Hepatocyte (in vitro differentiated cells): ENCODE measurements at regions not wholly inside any gene's neighbourhood (a gene's known extent, or its start where the extent isn't known, plus 50 kb on each side); places are given as distances from the start of the nearest gene placed in this dataset.
"Not testable (repeated sequence)": the region's sequence is repeated elsewhere in the genome, so short reads cannot be mapped to it uniquely, and the experiment has no call there.

Experiments used
- DNase-seq: peaks from one replicate; pipeline ENCODE4 v3.0.0-alpha.2; 2016; ENCODE audit warnings: low spot score
- H2AFZ ChIP-seq: fragments of 200-600 bp; sonication (generic); 2 replicates; pipeline ENCODE4 v1.6.0; 2016; ENCODE audit warnings: antibody characterized with exemption, mild to moderate bottlenecking
- H3K27ac ChIP-seq: fragments of 200-600 bp; sonication (generic); 2 replicates; pipeline ENCODE4 v1.5.1; 2016; ENCODE audit warnings: mild to moderate bottlenecking
- H3K27me3 ChIP-seq: fragments of 200-600 bp; sonication (generic); 2 replicates; pipeline ENCODE4 v1.6.1; 2016
- H3K36me3 ChIP-seq: fragments of 200-600 bp; sonication (generic); replicated peaks from 2 replicates; pipeline ENCODE4 v1.5.1; 2016; ENCODE audit warnings: low read depth; ENCODE audit not compliant: insufficient read depth
- H3K4me1 ChIP-seq: fragments of 200-600 bp; sonication (generic); 2 replicates; pipeline ENCODE4 v1.5.1; 2016; ENCODE audit warnings: mild to moderate bottlenecking, moderate library complexity; ENCODE audit not compliant: insufficient read depth
- H3K4me2 ChIP-seq: fragments of 200-600 bp; sonication (generic); 2 replicates; pipeline ENCODE4 v1.6.0; 2016
- H3K4me3 ChIP-seq: fragments of 200-600 bp; sonication (generic); 2 replicates; pipeline ENCODE4 v1.5.1; 2016; ENCODE audit warnings: mild to moderate bottlenecking
- H3K79me2 ChIP-seq: fragments of 200-600 bp; sonication (generic); 2 replicates; pipeline ENCODE4 v1.6.0; 2017; ENCODE audit warnings: mild to moderate bottlenecking
- H3K9me2 ChIP-seq: fragments of 200-600 bp; sonication (generic); replicated peaks from 2 replicates; pipeline ENCODE4 v1.6.0; 2017; ENCODE audit warnings: mild to moderate bottlenecking; ENCODE audit not compliant: insufficient read depth
- H3K9me3 ChIP-seq: fragments of 200-600 bp; sonication (generic); 2 replicates; pipeline ENCODE4 v1.5.1; 2016; ENCODE audit warnings: low read depth, mild to moderate bottlenecking
- H4K20me1 ChIP-seq: fragments of 200-600 bp; sonication (generic); 2 replicates; pipeline ENCODE4 v1.6.0; 2016; ENCODE audit warnings: mild to moderate bottlenecking; ENCODE audit not compliant: insufficient read depth, poor library complexity, severe bottlenecking
- EZH2 ChIP-seq: fragments of 200-600 bp; sonication (generic); IDR thresholded peaks from 2 replicates; pipeline ENCODE4 v1.6.1; 2016; ENCODE audit warnings: antibody characterized with exemption, mild to moderate bottlenecking, borderline replicate concordance
- EZH2phosphoT487 ChIP-seq: fragments of 200-600 bp; sonication (generic); IDR thresholded peaks from one replicate; pipeline ENCODE4 v1.6.1; 2018; ENCODE audit warnings: antibody characterized with exemption, mild to moderate bottlenecking, low read depth, moderate library complexity; ENCODE audit not compliant: unreplicated experiment, severe bottlenecking
- WGBS: methylation state at CpG from one replicate; pipeline ENCODE4 v1.1.6; 2016; ENCODE audit warnings: low lambda C conversion rate; ENCODE audit errors: missing lambda C conversion rate; 5-methylcytosine and 5-hydroxymethylcytosine counted together
- TF ChIP-seq, protein P1 (sequence below): fragments of 200-600 bp; sonication (generic); IDR thresholded peaks from 2 replicates; pipeline ENCODE4 v1.5.1; 2016; ENCODE audit warnings: antibody characterized with exemption, mild to moderate bottlenecking; ENCODE audit not compliant: poor library complexity

DNA sequence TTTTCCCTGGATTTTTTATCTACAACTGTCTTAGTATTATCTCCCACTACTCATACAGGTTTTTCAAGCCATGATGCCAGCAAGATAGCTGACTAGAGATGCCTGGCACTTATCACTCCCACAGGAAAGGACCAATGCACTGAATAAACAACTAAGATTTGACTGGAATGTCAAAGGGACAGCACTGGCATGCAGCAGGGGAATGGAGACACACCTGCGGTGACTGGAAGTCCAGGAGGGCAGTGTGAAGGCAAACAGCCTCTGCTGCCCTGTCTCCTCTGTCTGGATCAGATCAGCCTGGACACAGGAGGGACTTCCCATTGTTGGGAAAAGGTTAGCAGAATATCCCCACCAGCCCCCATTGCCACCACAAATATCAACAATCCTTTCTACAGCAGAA lies 85.1 kb downstream of the TMEM237 start:
- Histone ChIP-seq H2AFZ (no peak overlapping the region), H3K4me1 (no peaks in the 10 kb centered on the region), H3K36me3 (no peaks in the 10 kb centered on the region), H3K9me2 (no peaks in the 10 kb centered on the region), H3K27me3 (no peaks in the 10 kb centered on the region), H3K27ac (no peak overlapping the region), H3K4me3 (no peak overlapping the region), H3K4me2 (no peak overlapping the region), H3K79me2 (no peaks in the 10 kb centered on the region), H4K20me1 (no peaks in the 10 kb centered on the region), H3K9me3 (no peaks in the 10 kb centered on the region)
- TF ChIP-seq EZH2phosphoT487 (no peak), EZH2 (no peak)
- TF ChIP-seq, protein P1, sequence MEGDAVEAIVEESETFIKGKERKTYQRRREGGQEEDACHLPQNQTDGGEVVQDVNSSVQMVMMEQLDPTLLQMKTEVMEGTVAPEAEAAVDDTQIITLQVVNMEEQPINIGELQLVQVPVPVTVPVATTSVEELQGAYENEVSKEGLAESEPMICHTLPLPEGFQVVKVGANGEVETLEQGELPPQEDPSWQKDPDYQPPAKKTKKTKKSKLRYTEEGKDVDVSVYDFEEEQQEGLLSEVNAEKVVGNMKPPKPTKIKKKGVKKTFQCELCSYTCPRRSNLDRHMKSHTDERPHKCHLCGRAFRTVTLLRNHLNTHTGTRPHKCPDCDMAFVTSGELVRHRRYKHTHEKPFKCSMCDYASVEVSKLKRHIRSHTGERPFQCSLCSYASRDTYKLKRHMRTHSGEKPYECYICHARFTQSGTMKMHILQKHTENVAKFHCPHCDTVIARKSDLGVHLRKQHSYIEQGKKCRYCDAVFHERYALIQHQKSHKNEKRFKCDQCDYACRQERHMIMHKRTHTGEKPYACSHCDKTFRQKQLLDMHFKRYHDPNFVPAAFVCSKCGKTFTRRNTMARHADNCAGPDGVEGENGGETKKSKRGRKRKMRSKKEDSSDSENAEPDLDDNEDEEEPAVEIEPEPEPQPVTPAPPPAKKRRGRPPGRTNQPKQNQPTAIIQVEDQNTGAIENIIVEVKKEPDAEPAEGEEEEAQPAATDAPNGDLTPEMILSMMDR, result no peak
- DNase-seq, result peak; percentile 23
- WGBS, result 46% methylated on average over 1 of the region's 1 CpG

DNA sequence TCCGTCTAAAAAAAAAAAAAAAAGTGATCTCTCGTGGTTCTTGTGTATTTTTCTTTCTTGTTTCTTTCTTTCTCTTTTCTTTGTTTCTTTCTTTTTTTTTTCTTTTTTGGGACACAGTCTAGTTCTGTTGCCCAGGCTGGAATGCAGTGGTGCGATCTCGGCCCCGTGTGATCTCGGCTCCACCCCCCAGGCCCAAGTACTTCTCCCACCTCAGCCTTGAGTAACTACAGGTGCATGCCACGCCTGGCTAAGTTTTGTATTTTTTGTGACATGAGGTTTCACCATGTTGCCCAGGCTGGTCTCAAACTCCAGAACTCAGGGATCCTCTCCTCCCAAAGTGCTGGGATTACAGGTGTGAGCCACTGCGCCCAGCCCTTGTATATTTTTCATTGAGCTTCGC lies 91.4 kb downstream of the TMEM237 start:
- WGBS, result 82% methylated on average over 9 of the region's 9 CpGs
- no peaks in the 10 kb centered on the region for H3K36me3 ChIP-seq
- H3K27ac ChIP-seq, result no peak overlapping the region
- DNase-seq, result no peak
- TF ChIP-seq EZH2, result no peak
- TF ChIP-seq, protein P1, result no peak
- no peak for TF ChIP-seq EZH2phosphoT487
- H3K9me3 ChIP-seq, result no peaks in the 10 kb centered on the region
- H3K9me2 ChIP-seq, result no peaks in the 10 kb centered on the region
- no peak overlapping the region for H3K4me2 ChIP-seq
- H3K79me2 ChIP-seq, result no peaks in the 10 kb centered on the region
- H3K27me3 ChIP-seq, result no peaks in the 10 kb centered on the region
- H3K4me1 ChIP-seq, result no peaks in the 10 kb centered on the region
- H4K20me1 ChIP-seq, result no peaks in the 10 kb centered on the region
- no peak overlapping the region for H3K4me3 ChIP-seq
- no peak overlapping the region for H2AFZ ChIP-seq

DNA sequence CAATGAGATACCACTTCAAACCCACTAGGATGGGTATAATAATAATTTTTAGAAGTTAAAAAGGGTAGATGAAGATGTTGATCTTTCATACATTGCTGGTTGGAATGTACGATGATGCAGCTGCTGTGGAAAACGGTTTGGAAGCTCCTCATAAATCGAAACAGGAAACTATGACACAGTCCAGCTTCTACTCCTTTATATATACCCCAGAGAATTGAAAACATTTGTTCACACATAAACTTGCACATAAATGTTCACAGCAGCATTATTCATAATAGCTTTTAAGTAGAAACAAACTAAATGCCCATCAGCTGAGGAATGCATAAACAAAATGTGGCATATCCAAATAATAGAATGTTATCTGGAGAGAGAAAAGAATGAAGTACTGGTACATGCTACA lies 95.0 kb downstream of the STRADB start:
- Histone ChIP-seq H3K36me3 (no peaks in the 10 kb centered on the region), H3K27ac (no peak overlapping the region), H3K79me2 (no peaks in the 10 kb centered on the region), H2AFZ (no peak overlapping the region), H3K4me2 (peak overlapping the region; percentile 43), H3K9me3 (no peaks in the 10 kb centered on the region), H4K20me1 (no peaks in the 10 kb centered on the region), H3K4me1 (no peaks in the 10 kb centered on the region), H3K4me3 (no peak overlapping the region), H3K9me2 (no peaks in the 10 kb centered on the region), H3K27me3 (no peaks in the 10 kb centered on the region)
- 53% methylated on average over 3 of the region's 3 CpGs for WGBS
- TF ChIP-seq EZH2phosphoT487, result no peak
- no peak for TF ChIP-seq EZH2
- TF ChIP-seq, protein P1, result no peak
- DNase-seq, result no peak

DNA sequence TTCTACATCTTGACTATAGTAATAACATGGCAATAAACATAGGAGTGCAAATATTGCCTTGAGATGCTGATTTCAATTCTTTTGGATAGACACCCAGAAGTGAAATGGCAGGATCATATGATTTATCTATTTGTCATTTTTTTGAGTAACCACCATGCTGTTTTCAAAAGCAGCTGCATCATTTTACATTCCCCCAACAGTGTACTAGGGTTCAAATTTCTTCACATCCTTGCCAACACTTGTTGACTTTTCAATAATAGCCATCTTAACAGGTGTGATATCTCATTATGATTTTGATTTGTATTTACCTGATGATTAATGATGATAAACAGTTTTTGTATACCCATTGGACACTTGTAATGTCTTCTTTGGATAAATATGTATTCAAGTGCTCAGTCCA lies 90.8 kb downstream of the STRADB start:
- Histone ChIP-seq H3K9me3 (no peaks in the 10 kb centered on the region), H3K36me3 (no peaks in the 10 kb centered on the region), H3K27me3 (no peaks in the 10 kb centered on the region), H3K9me2 (no peaks in the 10 kb centered on the region), H3K27ac (no peak overlapping the region), H3K79me2 (no peaks in the 10 kb centered on the region), H3K4me3 (no peak overlapping the region), H3K4me1 (no peaks in the 10 kb centered on the region), H3K4me2 (no peak overlapping the region), H2AFZ (no peak overlapping the region), H4K20me1 (no peaks in the 10 kb centered on the region)
- DNase-seq, result no peak
- TF ChIP-seq EZH2phosphoT487, result no peak
- TF ChIP-seq EZH2, result no peak
- TF ChIP-seq, protein P1, result no peak

DNA sequence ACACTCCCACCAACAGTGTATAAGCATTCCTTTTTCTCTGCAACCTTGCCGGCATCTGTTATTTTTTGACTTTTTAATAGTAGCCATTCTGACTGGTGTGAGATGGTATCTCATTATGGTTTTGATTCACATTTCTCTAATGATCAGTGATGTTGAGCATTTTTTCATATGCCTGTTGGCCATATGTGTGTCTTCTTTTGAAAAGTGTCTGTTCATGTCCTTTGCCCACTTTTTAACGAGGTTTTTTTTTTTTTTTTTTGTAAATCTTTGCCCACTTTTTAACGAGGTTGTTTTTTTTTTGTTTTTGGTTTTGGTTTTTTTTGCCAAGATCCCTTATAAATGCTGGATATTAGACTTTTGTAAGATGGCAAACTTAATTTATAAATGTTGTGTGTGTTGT lies 87.7 kb downstream of the STRADB start:
- not testable (repeated sequence) for H3K4me1 ChIP-seq, H3K79me2 ChIP-seq, H4K20me1 ChIP-seq, DNase-seq, H3K27ac ChIP-seq, H3K9me2 ChIP-seq, H3K4me3 ChIP-seq, H3K4me2 ChIP-seq, H3K27me3 ChIP-seq, H3K9me3 ChIP-seq, H3K36me3 ChIP-seq, H2AFZ ChIP-seq
- 75% methylated on average over 3 of the region's 3 CpGs for WGBS
